ENCODE measurements at regions not wholly inside any gene's neighbourhood (a gene's known extent, or its start where the extent isn't known, plus 50 kb on each side); places are given as distances from the start of the nearest gene placed in this dataset.

- no peak for TF ChIP-seq CTCF (IDR thresholded peaks at IDR 0.05; ENCODE audit: insufficient read depth, low read length, poor library complexity, severe bottlenecking)
- peaks cover 2% of the 10 kb centered on the region for H3K36me3 ChIP-seq (ENCODE audit: control insufficient read depth, insufficient read depth, low read length)
- H3K4me3 ChIP-seq (ENCODE audit: low read depth, low read length): no peak overlapping the region
- no peaks in the 10 kb centered on the region for H3K27me3 ChIP-seq (ENCODE audit: control insufficient read depth, insufficient read depth, low read length)
- no peak for DNase-seq (ENCODE audit: low read depth)
These were observed 359.1 kb downstream of the SEC14L1 start for GRCh38 chr17:77499699-77500435.

- no peak for DNase-seq (ENCODE audit: low read depth)
- H3K36me3 ChIP-seq (ENCODE audit: control insufficient read depth, insufficient read depth, low read length): peaks cover 2% of the 10 kb centered on the region
These were observed 360.4 kb downstream of the SEC14L1 start for GRCh38 chr17:77501101-77501566.

GRCh38 chr17:77501751-77502625 is 361.2 kb downstream of the SEC14L1 start:
- no peak overlapping the region for H3K4me3 ChIP-seq (ENCODE audit: low read depth, low read length)
- no peak for DNase-seq (ENCODE audit: low read depth)
- no peak for TF ChIP-seq CTCF (IDR thresholded peaks at IDR 0.05; ENCODE audit: insufficient read depth, low read length, poor library complexity, severe bottlenecking)
- no peaks in the 10 kb centered on the region for H3K36me3 ChIP-seq (ENCODE audit: control insufficient read depth, insufficient read depth, low read length)
- no peaks in the 10 kb centered on the region for H3K27me3 ChIP-seq (ENCODE audit: control insufficient read depth, insufficient read depth, low read length)

More at GRCh38 chr17:77501101-77501566, 360.4 kb downstream of the SEC14L1 start:
- no peak overlapping the region for H3K4me3 ChIP-seq (ENCODE audit: low read depth, low read length)
- H3K27me3 ChIP-seq (ENCODE audit: control insufficient read depth, insufficient read depth, low read length): no peaks in the 10 kb centered on the region
- TF ChIP-seq CTCF (IDR thresholded peaks at IDR 0.05; ENCODE audit: insufficient read depth, low read length, poor library complexity, severe bottlenecking): peak; percentile 59

GRCh38 chr17:77502626-77503292 is 362.0 kb downstream of the SEC14L1 start:
- no peak for TF ChIP-seq CTCF (IDR thresholded peaks at IDR 0.05; ENCODE audit: insufficient read depth, low read length, poor library complexity, severe bottlenecking)
- DNase-seq (ENCODE audit: low read depth): no peak

GRCh38 chr17:77503293-77503655 is 362.5 kb downstream of the SEC14L1 start:
- TF ChIP-seq CTCF (IDR thresholded peaks at IDR 0.05; ENCODE audit: insufficient read depth, low read length, poor library complexity, severe bottlenecking): no peak
- no peak overlapping the region for H3K4me3 ChIP-seq (ENCODE audit: low read depth, low read length)
- no peak for DNase-seq (ENCODE audit: low read depth)
- no peaks in the 10 kb centered on the region for H3K36me3 ChIP-seq (ENCODE audit: control insufficient read depth, insufficient read depth, low read length)
- no peaks in the 10 kb centered on the region for H3K27me3 ChIP-seq (ENCODE audit: control insufficient read depth, insufficient read depth, low read length)

More at GRCh38 chr17:77502626-77503292, 362.0 kb downstream of the SEC14L1 start:
- Histone ChIP-seq H3K4me3 (ENCODE audit: low read depth, low read length) (no peak overlapping the region), H3K27me3 (ENCODE audit: control insufficient read depth, insufficient read depth, low read length) (no peaks in the 10 kb centered on the region), H3K36me3 (ENCODE audit: control insufficient read depth, insufficient read depth, low read length) (no peaks in the 10 kb centered on the region)
